GM12878 (cell line): ENCODE measurements at regions not wholly inside any gene's neighbourhood (a gene's known extent, or its start where the extent isn't known, plus 50 kb on each side); places are given as distances from the start of the nearest gene placed in this dataset.

Experiments used
- BRCA1 ChIP-seq: IDR thresholded peaks from 2 replicates; pipeline ENCODE4 v1.6.1; 2011; ENCODE audit warnings: low read depth, low read length, improper control_type of control experiment
- CBFB ChIP-seq: IDR thresholded peaks from 2 replicates; pipeline ENCODE4 v1.6.1; 2016; ENCODE audit warnings: antibody characterized with exemption, low read depth
- CREM ChIP-seq: IDR thresholded peaks from 2 replicates; pipeline ENCODE4 v1.6.1; 2014; ENCODE audit warnings: antibody characterized with exemption, low read depth
- MXI1 ChIP-seq: fragments of 150-350 bp; IDR thresholded peaks from 2 replicates; pipeline ENCODE4 v1.6.1; 2011; ENCODE audit warnings: low read depth, mild to moderate bottlenecking, inconsistent platforms, low read length, improper control_type of control experiment
- MYC ChIP-seq: IDR thresholded peaks from 2 replicates; pipeline ENCODE4 v1.6.1; 2011; ENCODE audit warnings: mild to moderate bottlenecking, low read length, moderate library complexity, inconsistent platforms; ENCODE audit not compliant: insufficient read depth, insufficient replicate concordance, insufficient read length, severe bottlenecking
- POLR2A ChIP-seq: IDR thresholded peaks from 2 replicates; pipeline ENCODE4 v1.6.1; 2011; ENCODE audit warnings: low read depth, mild to moderate bottlenecking, low read length
- POLR2AphosphoS5 ChIP-seq: IDR thresholded peaks from 2 replicates; pipeline ENCODE4 v1.6.1; 2011; ENCODE audit warnings: mild to moderate bottlenecking, low read length, inconsistent platforms
- SP1 ChIP-seq: IDR thresholded peaks from one replicate; pipeline ENCODE4 v1.6.1; 2011; ENCODE audit warnings: low read depth, low read length
- TCF12 ChIP-seq: IDR thresholded peaks from 2 replicates; pipeline ENCODE4 v1.6.1; 2011; ENCODE audit warnings: low read depth, mild to moderate bottlenecking, low read length
- TCF3 ChIP-seq: IDR thresholded peaks from 2 replicates; pipeline ENCODE4 v1.6.1; 2012; ENCODE audit warnings: low read depth, mild to moderate bottlenecking, low read length, borderline replicate concordance; ENCODE audit not compliant: insufficient read depth
- TF ChIP-seq, protein P1 (sequence below), 3 experiments: IDR thresholded peaks in 2 of 3; conservative IDR thresholded peaks in 1 of 3; 2 replicates each; pipeline ENCODE4 v1.5.1; 2011; ENCODE audit warnings: low read depth in 3 of 3, low read length in 3 of 3, mild to moderate bottlenecking in 3 of 3, control low read depth in 2 of 3, moderate library complexity in 2 of 3, inconsistent platforms in 1 of 3, mixed read lengths in 1 of 3; ENCODE audit not compliant: control insufficient read depth in 2 of 3, insufficient read depth in 1 of 3; ENCODE audit errors: extremely low read depth in 1 of 3
- TF ChIP-seq, protein P2 (sequence below): IDR thresholded peaks from 2 replicates; pipeline ENCODE4 v1.6.1; 2011; ENCODE audit warnings: low read depth, low read length, improper control_type of control experiment, borderline replicate concordance
- TF ChIP-seq, protein P3 (sequence below): IDR thresholded peaks from 2 replicates; pipeline ENCODE4 v1.6.1; 2012; ENCODE audit warnings: low read depth, low read length, improper control_type of control experiment
- TF ChIP-seq, protein P4 (sequence below): IDR thresholded peaks from 2 replicates; pipeline ENCODE4 v1.6.1; 2012; ENCODE audit warnings: mild to moderate bottlenecking, low read depth, low read length

DNA sequence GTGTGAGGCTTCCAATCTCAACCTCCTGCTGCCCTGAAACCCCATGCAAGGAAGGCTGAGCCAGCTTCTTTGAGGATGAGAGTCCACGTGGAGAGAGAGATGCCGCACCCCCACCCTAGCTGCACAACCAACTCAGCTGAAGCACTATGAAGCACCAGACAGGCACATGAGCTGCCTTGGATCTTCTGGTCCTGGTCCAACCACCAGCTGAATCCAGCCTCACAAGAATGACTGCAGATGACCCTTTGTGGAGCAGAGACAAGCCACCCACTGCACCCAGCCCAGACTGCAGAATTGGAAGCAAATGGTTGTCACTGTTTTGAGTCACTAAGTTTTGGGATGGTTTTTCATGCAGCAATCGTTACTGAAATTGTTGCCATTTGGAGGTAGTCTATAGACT, 149.6 kb upstream of the SYT13 start:
- TF ChIP-seq CBFB (no peak), POLR2A (no peak), MXI1 (no peak), SP1 (no peak), TCF12 (no peak), MYC (no peak), POLR2AphosphoS5 (no peak), BRCA1 (no peak), TCF3 (no peak), CREM (no peak)
- TF ChIP-seq, protein P1, sequence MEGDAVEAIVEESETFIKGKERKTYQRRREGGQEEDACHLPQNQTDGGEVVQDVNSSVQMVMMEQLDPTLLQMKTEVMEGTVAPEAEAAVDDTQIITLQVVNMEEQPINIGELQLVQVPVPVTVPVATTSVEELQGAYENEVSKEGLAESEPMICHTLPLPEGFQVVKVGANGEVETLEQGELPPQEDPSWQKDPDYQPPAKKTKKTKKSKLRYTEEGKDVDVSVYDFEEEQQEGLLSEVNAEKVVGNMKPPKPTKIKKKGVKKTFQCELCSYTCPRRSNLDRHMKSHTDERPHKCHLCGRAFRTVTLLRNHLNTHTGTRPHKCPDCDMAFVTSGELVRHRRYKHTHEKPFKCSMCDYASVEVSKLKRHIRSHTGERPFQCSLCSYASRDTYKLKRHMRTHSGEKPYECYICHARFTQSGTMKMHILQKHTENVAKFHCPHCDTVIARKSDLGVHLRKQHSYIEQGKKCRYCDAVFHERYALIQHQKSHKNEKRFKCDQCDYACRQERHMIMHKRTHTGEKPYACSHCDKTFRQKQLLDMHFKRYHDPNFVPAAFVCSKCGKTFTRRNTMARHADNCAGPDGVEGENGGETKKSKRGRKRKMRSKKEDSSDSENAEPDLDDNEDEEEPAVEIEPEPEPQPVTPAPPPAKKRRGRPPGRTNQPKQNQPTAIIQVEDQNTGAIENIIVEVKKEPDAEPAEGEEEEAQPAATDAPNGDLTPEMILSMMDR (IDR thresholded peaks at IDR 0.05 in 2 of 3, conservative IDR thresholded peaks at IDR 0.05 in 1 of 3; ENCODE audit: control insufficient read depth in 2 of 3, extremely low read depth in 1 of 3, insufficient read depth in 1 of 3, low read depth in 3 of 3, low read length in 3 of 3) = no peak
- TF ChIP-seq, protein P2, sequence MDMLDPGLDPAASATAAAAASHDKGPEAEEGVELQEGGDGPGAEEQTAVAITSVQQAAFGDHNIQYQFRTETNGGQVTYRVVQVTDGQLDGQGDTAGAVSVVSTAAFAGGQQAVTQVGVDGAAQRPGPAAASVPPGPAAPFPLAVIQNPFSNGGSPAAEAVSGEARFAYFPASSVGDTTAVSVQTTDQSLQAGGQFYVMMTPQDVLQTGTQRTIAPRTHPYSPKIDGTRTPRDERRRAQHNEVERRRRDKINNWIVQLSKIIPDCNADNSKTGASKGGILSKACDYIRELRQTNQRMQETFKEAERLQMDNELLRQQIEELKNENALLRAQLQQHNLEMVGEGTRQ = no peak
- TF ChIP-seq, protein P3, sequence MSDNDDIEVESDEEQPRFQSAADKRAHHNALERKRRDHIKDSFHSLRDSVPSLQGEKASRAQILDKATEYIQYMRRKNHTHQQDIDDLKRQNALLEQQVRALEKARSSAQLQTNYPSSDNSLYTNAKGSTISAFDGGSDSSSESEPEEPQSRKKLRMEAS = no peak
- TF ChIP-seq, protein P4, sequence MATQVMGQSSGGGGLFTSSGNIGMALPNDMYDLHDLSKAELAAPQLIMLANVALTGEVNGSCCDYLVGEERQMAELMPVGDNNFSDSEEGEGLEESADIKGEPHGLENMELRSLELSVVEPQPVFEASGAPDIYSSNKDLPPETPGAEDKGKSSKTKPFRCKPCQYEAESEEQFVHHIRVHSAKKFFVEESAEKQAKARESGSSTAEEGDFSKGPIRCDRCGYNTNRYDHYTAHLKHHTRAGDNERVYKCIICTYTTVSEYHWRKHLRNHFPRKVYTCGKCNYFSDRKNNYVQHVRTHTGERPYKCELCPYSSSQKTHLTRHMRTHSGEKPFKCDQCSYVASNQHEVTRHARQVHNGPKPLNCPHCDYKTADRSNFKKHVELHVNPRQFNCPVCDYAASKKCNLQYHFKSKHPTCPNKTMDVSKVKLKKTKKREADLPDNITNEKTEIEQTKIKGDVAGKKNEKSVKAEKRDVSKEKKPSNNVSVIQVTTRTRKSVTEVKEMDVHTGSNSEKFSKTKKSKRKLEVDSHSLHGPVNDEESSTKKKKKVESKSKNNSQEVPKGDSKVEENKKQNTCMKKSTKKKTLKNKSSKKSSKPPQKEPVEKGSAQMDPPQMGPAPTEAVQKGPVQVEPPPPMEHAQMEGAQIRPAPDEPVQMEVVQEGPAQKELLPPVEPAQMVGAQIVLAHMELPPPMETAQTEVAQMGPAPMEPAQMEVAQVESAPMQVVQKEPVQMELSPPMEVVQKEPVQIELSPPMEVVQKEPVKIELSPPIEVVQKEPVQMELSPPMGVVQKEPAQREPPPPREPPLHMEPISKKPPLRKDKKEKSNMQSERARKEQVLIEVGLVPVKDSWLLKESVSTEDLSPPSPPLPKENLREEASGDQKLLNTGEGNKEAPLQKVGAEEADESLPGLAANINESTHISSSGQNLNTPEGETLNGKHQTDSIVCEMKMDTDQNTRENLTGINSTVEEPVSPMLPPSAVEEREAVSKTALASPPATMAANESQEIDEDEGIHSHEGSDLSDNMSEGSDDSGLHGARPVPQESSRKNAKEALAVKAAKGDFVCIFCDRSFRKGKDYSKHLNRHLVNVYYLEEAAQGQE = no peak
